GM12873 (cell line): ENCODE measurements at regions not wholly inside any gene's neighbourhood (a gene's known extent, or its start where the extent isn't known, plus 50 kb on each side); places are given as distances from the start of the nearest gene placed in this dataset.

Experiments used
- TF ChIP-seq, protein P1 (sequence below): IDR thresholded peaks from 2 replicates; pipeline ENCODE4 v1.5.1; 2012; ENCODE audit warnings: low read depth, mild to moderate bottlenecking, moderate library complexity, low read length, control low read depth; ENCODE audit not compliant: insufficient read depth; ENCODE audit errors: missing control alignments

DNA sequence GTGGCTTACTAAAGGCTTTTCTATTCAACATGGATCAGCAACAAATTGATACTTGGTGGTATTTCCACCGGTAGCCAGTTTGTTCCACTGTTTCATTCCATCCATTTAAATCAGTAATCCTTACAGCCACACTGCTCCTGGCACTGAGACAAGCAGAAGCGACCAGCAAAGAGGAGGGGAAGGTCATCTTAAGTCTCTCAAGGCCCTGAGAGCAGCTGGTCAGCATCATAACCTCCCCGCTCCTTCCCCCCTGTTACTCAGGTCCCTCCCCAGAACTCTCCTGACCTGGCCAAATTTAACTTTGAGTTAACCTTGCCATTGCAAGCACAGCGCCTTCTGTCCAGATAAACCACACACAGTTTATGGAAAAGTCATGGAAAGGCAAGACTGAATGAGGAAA lies 331.3 kb upstream of the KLF3 start:
- TF ChIP-seq, protein P1, sequence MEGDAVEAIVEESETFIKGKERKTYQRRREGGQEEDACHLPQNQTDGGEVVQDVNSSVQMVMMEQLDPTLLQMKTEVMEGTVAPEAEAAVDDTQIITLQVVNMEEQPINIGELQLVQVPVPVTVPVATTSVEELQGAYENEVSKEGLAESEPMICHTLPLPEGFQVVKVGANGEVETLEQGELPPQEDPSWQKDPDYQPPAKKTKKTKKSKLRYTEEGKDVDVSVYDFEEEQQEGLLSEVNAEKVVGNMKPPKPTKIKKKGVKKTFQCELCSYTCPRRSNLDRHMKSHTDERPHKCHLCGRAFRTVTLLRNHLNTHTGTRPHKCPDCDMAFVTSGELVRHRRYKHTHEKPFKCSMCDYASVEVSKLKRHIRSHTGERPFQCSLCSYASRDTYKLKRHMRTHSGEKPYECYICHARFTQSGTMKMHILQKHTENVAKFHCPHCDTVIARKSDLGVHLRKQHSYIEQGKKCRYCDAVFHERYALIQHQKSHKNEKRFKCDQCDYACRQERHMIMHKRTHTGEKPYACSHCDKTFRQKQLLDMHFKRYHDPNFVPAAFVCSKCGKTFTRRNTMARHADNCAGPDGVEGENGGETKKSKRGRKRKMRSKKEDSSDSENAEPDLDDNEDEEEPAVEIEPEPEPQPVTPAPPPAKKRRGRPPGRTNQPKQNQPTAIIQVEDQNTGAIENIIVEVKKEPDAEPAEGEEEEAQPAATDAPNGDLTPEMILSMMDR = no peak

GRCh38 chr4:38333219-38333618 lies 330.8 kb upstream of the KLF3 start:
- TF ChIP-seq, protein P1 = no peak

DNA sequence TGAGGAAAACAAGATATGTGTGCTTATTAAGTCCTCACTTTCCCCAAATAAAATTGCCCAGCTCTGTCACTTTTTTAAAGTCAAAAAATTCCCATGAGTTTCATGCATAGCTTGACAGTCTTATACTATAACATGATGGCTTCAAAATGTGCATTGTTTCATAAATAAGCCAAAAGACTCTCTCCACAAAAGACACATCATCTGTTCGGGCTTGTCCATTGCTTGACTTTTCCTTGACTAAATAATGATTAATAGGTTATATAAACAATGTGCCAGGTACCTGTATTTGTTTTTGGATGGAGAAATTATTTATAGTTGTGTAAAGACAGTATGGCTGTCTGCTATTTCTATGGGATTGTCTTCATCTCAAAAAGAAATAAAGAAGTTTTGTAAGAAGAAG lies 329.2 kb upstream of the KLF3 start:
- TF ChIP-seq, protein P1 = no peak

DNA sequence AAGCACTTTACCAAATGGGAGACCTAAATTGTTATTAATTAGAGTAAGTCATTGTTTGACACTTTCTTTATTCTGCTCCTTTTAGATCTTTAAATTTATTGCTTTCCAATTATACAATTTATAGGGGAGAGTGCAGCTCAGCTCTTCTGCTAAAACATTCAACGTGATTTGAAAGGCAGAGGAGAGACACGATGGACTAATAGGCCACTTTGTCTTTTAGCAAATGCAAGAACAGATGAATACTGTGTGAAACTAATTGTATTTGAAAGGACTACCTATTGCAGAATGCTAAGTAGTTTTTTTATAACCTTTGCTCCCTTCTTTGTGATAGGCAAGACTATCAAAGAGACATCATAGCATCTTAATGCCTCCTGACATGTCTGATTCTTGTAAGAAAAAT lies 320.4 kb upstream of the KLF3 start:
- TF ChIP-seq, protein P1 = no peak

DNA sequence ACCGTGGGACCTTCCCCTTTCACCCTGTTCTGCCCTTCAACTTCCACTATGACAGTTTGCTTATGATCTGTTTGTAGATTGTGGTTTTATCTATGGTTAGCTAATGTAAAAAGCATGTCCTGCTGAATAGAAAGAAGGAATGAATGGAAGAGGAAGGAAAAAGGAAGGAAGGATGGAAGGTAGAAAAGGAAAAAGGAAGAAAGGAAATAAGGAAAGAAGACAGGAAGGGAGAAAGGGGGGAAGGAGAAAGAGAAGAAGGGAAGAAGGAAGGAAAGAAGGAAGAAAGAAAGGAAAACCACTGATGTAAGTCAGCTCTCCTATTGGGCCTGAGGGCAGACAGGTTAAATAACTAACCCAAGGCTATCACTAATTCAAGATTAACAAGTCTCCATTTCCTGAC lies 319.1 kb upstream of the KLF3 start:
- TF ChIP-seq, protein P1 = no peak

- TF ChIP-seq, protein P1 = no peak
Observed at GRCh38 chr4:38347251-38347650, 316.7 kb upstream of the KLF3 start.

DNA sequence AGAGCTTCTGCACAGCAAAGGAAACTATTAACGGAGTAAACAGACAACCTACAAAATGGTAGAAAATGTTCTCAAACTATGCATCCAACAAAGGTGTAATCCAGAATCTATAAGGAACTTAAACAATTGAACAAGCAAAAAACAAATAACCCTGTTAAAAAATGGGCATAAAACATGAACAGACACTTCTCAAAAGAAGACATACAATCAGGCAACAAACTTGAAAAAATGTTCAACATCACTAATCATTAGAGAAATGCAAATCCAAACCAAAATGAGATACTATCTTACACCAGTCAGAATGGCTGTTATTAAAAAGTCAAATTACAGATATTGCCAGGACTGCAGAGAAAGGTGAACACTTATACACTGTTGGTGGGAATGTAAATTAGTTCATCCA lies 309.6 kb upstream of the KLF3 start:
- TF ChIP-seq, protein P1 = no peak
